ENCODE measurements at regions not wholly inside any gene's neighbourhood (a gene's known extent, or its start where the extent isn't known, plus 50 kb on each side); places are given as distances from the start of the nearest gene placed in this dataset.

- TF ChIP-seq EZH2 (IDR thresholded peaks at IDR 0.05; ENCODE audit: low read length) (no peak), CTCF (optimal IDR thresholded peaks at IDR 0.05 in 1 of 3, IDR thresholded peaks at IDR 0.05 in 1 of 3, conservative IDR thresholded peaks at IDR 0.05 in 1 of 3; ENCODE audit: extremely low read depth in 1 of 3, insufficient read depth in 2 of 3, low read length in 3 of 3) (no peak)
These were observed 404.7 kb downstream of the DAD1 start for GRCh38 chr14:22184157-22184829.
